CD14-positive monocyte (primary cell): ENCODE measurements at regions not wholly inside any gene's neighbourhood (a gene's known extent, or its start where the extent isn't known, plus 50 kb on each side); places are given as distances from the start of the nearest gene placed in this dataset.

Source experiments
- DNase-seq, 3 donors: peaks; one replicate each; pipeline ENCODE4 v3.0.0-alpha.2; 2011 to 2022
- H2AFZ ChIP-seq: 2 replicates; pipeline ENCODE4 v1.6.0; 2012; ENCODE audit warnings: mild to moderate bottlenecking, low read depth, low read length, inconsistent platforms; ENCODE audit not compliant: insufficient read depth, poor library complexity, severe bottlenecking
- H3K27ac ChIP-seq, 2 donors: 1 replicate in 1 of 2; 2 replicates in 1 of 2; pipeline ENCODE4 v1.5.1; 2012 to 2013; ENCODE audit warnings: low read length in 2 of 2, control low read depth in 1 of 2, inconsistent platforms in 1 of 2, low read depth in 1 of 2, mild to moderate bottlenecking in 1 of 2
- H3K27me3 ChIP-seq, 2 donors: one replicate each; pipeline versions ENCODE4 v1.6.0 to v1.6.1; 2011 to 2013; ENCODE audit warnings: low read length in 2 of 2; ENCODE audit not compliant: control insufficient read depth in 2 of 2, insufficient read depth in 2 of 2
- H3K36me3 ChIP-seq, 2 donors: replicated peaks in 1 of 2; 1 replicate in 1 of 2; 2 replicates in 1 of 2; pipeline versions ENCODE4 v1.5.1 to v1.6.1; 2012 to 2013; ENCODE audit warnings: low read length in 2 of 2, control low read depth in 1 of 2, inconsistent platforms in 1 of 2, mild to moderate bottlenecking in 1 of 2; ENCODE audit not compliant: insufficient read depth in 2 of 2, control insufficient read depth in 1 of 2
- H3K4me1 ChIP-seq, 2 donors: 1 replicate in 1 of 2; 2 replicates in 1 of 2; pipeline versions ENCODE4 v1.5.1 to v1.6.1; 2012 to 2013; ENCODE audit warnings: low read length in 2 of 2, control low read depth in 1 of 2, inconsistent platforms in 1 of 2, mild to moderate bottlenecking in 1 of 2, moderate library complexity in 1 of 2; ENCODE audit not compliant: insufficient read depth in 2 of 2, control insufficient read depth in 1 of 2
- H3K4me2 ChIP-seq: replicated peaks from 2 replicates; pipeline ENCODE3; 2012; ENCODE audit warnings: low read length, moderate library complexity, mild to moderate bottlenecking; ENCODE audit not compliant: poor library complexity, severe bottlenecking; ENCODE audit errors: extremely low read depth
- H3K4me3 ChIP-seq, 3 experiments: fragments of 200-600 bp in 1 of 3; sonication (generic) in 1 of 3; replicated peaks in 1 of 3; 1 replicate in 2 of 3; 2 replicates in 1 of 3; pipeline ENCODE4 v1.5.1; 2011 to 2013; ENCODE audit warnings: low read length in 3 of 3, mild to moderate bottlenecking in 3 of 3, control low read depth in 2 of 3, low read depth in 2 of 3, inconsistent platforms in 1 of 3, moderate library complexity in 1 of 3
- H3K79me2 ChIP-seq: 2 replicates; pipeline ENCODE4 v1.6.0; 2012; ENCODE audit warnings: mild to moderate bottlenecking, control low read depth, inconsistent platforms, low read length, moderate library complexity; ENCODE audit not compliant: insufficient read depth
- H3K9ac ChIP-seq: 2 replicates; pipeline ENCODE4 v1.6.0; 2017; ENCODE audit warnings: low read length, mild to moderate bottlenecking; ENCODE audit not compliant: insufficient read depth, poor library complexity, severe bottlenecking
- H3K9me3 ChIP-seq, 2 donors: replicated peaks in 1 of 2; 1 replicate in 1 of 2; 2 replicates in 1 of 2; pipeline versions ENCODE4 v1.5.1 to v1.6.1; 2012 to 2013; ENCODE audit warnings: low read length in 2 of 2, control low read depth in 1 of 2; ENCODE audit not compliant: control insufficient read depth in 1 of 2, insufficient read depth in 1 of 2
- H4K20me1 ChIP-seq: 2 replicates; pipeline ENCODE4 v1.6.0; 2012; ENCODE audit warnings: mild to moderate bottlenecking, low read length, control low read depth, moderate library complexity; ENCODE audit not compliant: insufficient read depth
- H3K27ac Mint-ChIP-seq, 7 donors: one replicate each; pipeline ENCODE4 v1.8.0; 2020; ENCODE audit warnings: mild to moderate bottlenecking in 7 of 7, mixed read lengths in 7 of 7, moderate library complexity in 6 of 7, inconsistent platforms in 2 of 7
- H3K27me3 Mint-ChIP-seq, 3 donors: one replicate each; pipeline ENCODE4 v1.8.0; 2021 to 2022; ENCODE audit warnings: low read depth in 3 of 3, mild to moderate bottlenecking in 3 of 3, mixed read lengths in 3 of 3, moderate library complexity in 3 of 3, inconsistent platforms in 1 of 3
- H3K36me3 Mint-ChIP-seq, 2 donors: one replicate each; pipeline ENCODE4 v1.8.0; 2020; ENCODE audit warnings: mixed read lengths in 2 of 2, inconsistent platforms in 1 of 2, mild to moderate bottlenecking in 1 of 2
- H3K4me1 Mint-ChIP-seq: one replicate; pipeline ENCODE4 v1.8.0; 2020; ENCODE audit warnings: mild to moderate bottlenecking, mixed read lengths
- H3K4me3 Mint-ChIP-seq, 2 donors: one replicate each; pipeline ENCODE4 v1.8.0; 2020; ENCODE audit warnings: mild to moderate bottlenecking in 2 of 2, mixed read lengths in 2 of 2, moderate library complexity in 1 of 2
- H3K9me3 Mint-ChIP-seq, 7 donors: one replicate each; pipeline ENCODE4 v1.8.0; 2020 to 2022; ENCODE audit warnings: mixed read lengths in 7 of 7, mild to moderate bottlenecking in 6 of 7, moderate library complexity in 6 of 7, inconsistent platforms in 2 of 7
- CTCF ChIP-seq: fragments of 200-600 bp; IDR thresholded peaks from one replicate; pipeline ENCODE4 v1.8.0; 2022; ENCODE audit warnings: antibody characterized with exemption, mild to moderate bottlenecking
- WGBS: methylation state at CpG from one replicate; pipeline ENCODE4 v1.1.5; 2013; ENCODE audit warnings: missing lambda C conversion rate; ENCODE audit not compliant: insufficient coverage; 5-methylcytosine and 5-hydroxymethylcytosine counted together
- intact Hi-C, 2 donors: fragments of 100-400 bp; cut with micrococcal nuclease; formaldehyde crosslinking; loops; one replicate each; pipeline versions ENCODE4 v1.15.0 to v1.15.1; 2023

- no peak overlapping the region for H3K27ac ChIP-seq
- H3K79me2 ChIP-seq = no peaks in the 10 kb centered on the region
- H3K4me2 ChIP-seq = no peak overlapping the region
- peaks cover 0 to 2% (median 0%) of the 10 kb centered on the region in 3 donors for H3K27me3 Mint-ChIP-seq
- no peaks in the 10 kb centered on the region for H3K4me1 ChIP-seq
- peaks cover 0 to 9% (median 5%) of the 10 kb centered on the region in 7 donors for H3K9me3 Mint-ChIP-seq
- H3K27me3 ChIP-seq = no peaks in the 10 kb centered on the region
- no peak overlapping the region for H2AFZ ChIP-seq
- WGBS = no CpG with 5 or more reads among the region's 2 CpGs
- no peak overlapping the region for H3K4me3 Mint-ChIP-seq
- DNase-seq = no peak
- no peaks in the 10 kb centered on the region for H3K4me1 Mint-ChIP-seq
- intact Hi-C loops = no loop called here
- H3K36me3 ChIP-seq = no peaks in the 10 kb centered on the region
- H4K20me1 ChIP-seq = no peaks in the 10 kb centered on the region
- no peak for TF ChIP-seq CTCF
- no peaks in the 10 kb centered on the region for H3K36me3 Mint-ChIP-seq
- no peak overlapping the region for H3K9ac ChIP-seq
- no peak overlapping the region for H3K4me3 ChIP-seq
- no peak overlapping the region for H3K27ac Mint-ChIP-seq
- peaks cover 0 to 3% of the 10 kb centered on the region in 2 donors for H3K9me3 ChIP-seq
Observed at GRCh38 chr5:88051148-88051547, 217.5 kb downstream of the TMEM161B start.

- Histone ChIP-seq H3K27ac (no peak overlapping the region), H3K9me3 (peaks cover 0 to 3% of the 10 kb centered on the region in 2 donors), H3K27me3 (no peaks in the 10 kb centered on the region), H4K20me1 (no peaks in the 10 kb centered on the region), H3K4me1 (no peaks in the 10 kb centered on the region), H3K79me2 (no peaks in the 10 kb centered on the region), H3K4me3 (no peak overlapping the region), H2AFZ (no peak overlapping the region), H3K9ac (no peak overlapping the region), H3K36me3 (no peaks in the 10 kb centered on the region), H3K4me2 (no peak overlapping the region)
- Mint-ChIP-seq H3K4me3 (no peak overlapping the region), H3K36me3 (no peaks in the 10 kb centered on the region), H3K4me1 (no peaks in the 10 kb centered on the region), H3K9me3 (peaks cover 0 to 9% (median 5%) of the 10 kb centered on the region in 7 donors), H3K27me3 (peaks cover 0 to 2% (median 0%) of the 10 kb centered on the region in 3 donors), H3K27ac (no peak overlapping the region)
- no CpG with 5 or more reads among the region's 4 CpGs for WGBS
- DNase-seq = no peak
- no peak for TF ChIP-seq CTCF
- intact Hi-C loops = no loop called here
Observed at GRCh38 chr5:88049737-88050136, 218.9 kb downstream of the TMEM161B start.
